GM12878 (cell line): ENCODE measurements at regions not wholly inside any gene's neighbourhood (a gene's known extent, or its start where the extent isn't known, plus 50 kb on each side); places are given as distances from the start of the nearest gene placed in this dataset.

Experiments
- ATAC-seq: fragments of 200-7000 bp; cut with Tn5 transposase; 3 replicates; pipeline ENCODE4 v1.9.1; 2020; ENCODE audit warnings: mild to moderate bottlenecking, moderate library complexity
- BruUV-seq: library from RNA; stranded (reverse); fragments of 400-500 nt; replicated peaks from 2 replicates; lab custom pipeline; 2021; lab: Mats Ljungman, UMichigan
- CTCF ChIA-PET: fragments of 300-600 bp; sonication (Branson Sonifier 250); formaldehyde crosslinking; extraction: SDS; loops from one replicate; lab custom pipeline; 2021; ENCODE audit warnings: inconsistent platforms; lab: Yijun Ruan, JAX
- POLR2A ChIA-PET: fragments of 350-600 bp; formaldehyde crosslinking; extraction: SDS; loops from one replicate; lab custom pipeline; 2021; ENCODE audit warnings: inconsistent platforms; lab: Charles Lee
- RAD21 ChIA-PET: fragments of 300-600 bp; sonication (Branson Sonifier 250); formaldehyde crosslinking; loops from one replicate; lab custom pipeline; 2023; ENCODE audit warnings: antibody characterized with exemption; ENCODE audit not compliant: unreplicated experiment; lab: Charles Lee
- SMC1A ChIA-PET: fragments of 300-600 bp; sonication (Branson Sonifier 250); formaldehyde crosslinking; loops from one replicate; lab custom pipeline; 2023; ENCODE audit not compliant: unreplicated experiment, uncharacterized antibody; lab: Charles Lee
- DNase-seq: peaks from one replicate; pipeline ENCODE4 v3.0.0-alpha.2; 2011; ENCODE audit warnings: low read depth, low spot score
- FAIRE-seq: peaks from 3 replicates; lab custom pipeline; 2011; peaks lifted over from hg19 to GRCh38; lab: Jason Lieb, UNC
- H2AFZ ChIP-seq: 2 replicates; pipeline ENCODE4 v1.6.0; 2011; ENCODE audit warnings: low read depth, low read length, control low read depth; ENCODE audit not compliant: control insufficient read depth
- H3K27ac ChIP-seq: 2 replicates; pipeline ENCODE4 v1.5.1; 2011; ENCODE audit warnings: control low read depth; ENCODE audit not compliant: control insufficient read depth, insufficient read depth
- H3K27me3 ChIP-seq, 2 experiments: replicated peaks in 1 of 2; 2 replicates each; pipeline versions ENCODE4 v1.6.0 to v1.6.1; 2011; ENCODE audit warnings: low read length in 1 of 2; ENCODE audit not compliant: control insufficient read depth in 2 of 2, insufficient read depth in 2 of 2
- H3K36me3 ChIP-seq, 2 experiments: 2 replicates each; pipeline ENCODE4 v1.5.1; 2011; ENCODE audit warnings: low read length in 1 of 2; ENCODE audit not compliant: control insufficient read depth in 2 of 2, insufficient read depth in 2 of 2
- H3K4me1 ChIP-seq: 2 replicates; pipeline ENCODE4 v1.6.1; 2011; ENCODE audit warnings: mild to moderate bottlenecking, low read length, moderate library complexity, mixed read lengths; ENCODE audit not compliant: control insufficient read depth, insufficient read depth
- H3K4me2 ChIP-seq: 2 replicates; pipeline ENCODE4 v1.6.0; 2011; ENCODE audit warnings: control low read depth; ENCODE audit not compliant: control insufficient read depth, insufficient read depth
- H3K4me3 ChIP-seq: fragments of 200-600 bp; sonication (generic); 2 replicates; pipeline ENCODE4 v1.5.1; 2016
- H3K79me2 ChIP-seq: 2 replicates; pipeline ENCODE4 v1.6.0; 2011; ENCODE audit warnings: low read length; ENCODE audit not compliant: control insufficient read depth, insufficient read depth
- H3K9ac ChIP-seq: 2 replicates; pipeline ENCODE4 v1.8.0; 2011; ENCODE audit warnings: low read length, control low read depth, mixed read lengths; ENCODE audit not compliant: control insufficient read depth, insufficient read depth
- H3K9me3 ChIP-seq: replicated peaks from 3 replicates; pipeline ENCODE4 v1.5.1; 2011; ENCODE audit warnings: mild to moderate bottlenecking, low read length; ENCODE audit not compliant: control insufficient read depth, insufficient read depth
- H4K20me1 ChIP-seq: 2 replicates; pipeline ENCODE4 v1.6.0; 2011; ENCODE audit not compliant: control insufficient read depth, insufficient read depth
- CUX1 ChIP-seq: IDR thresholded peaks from 2 replicates; pipeline ENCODE4 v1.6.1; 2012; ENCODE audit warnings: improper control_type of control experiment, low read depth, low read length; ENCODE audit not compliant: insufficient replicate concordance
- FOXK2 ChIP-seq: fragments of 450-650 bp; IDR thresholded peaks from 2 replicates; pipeline ENCODE4 v1.6.1; 2017; ENCODE audit warnings: mild to moderate bottlenecking, moderate library complexity
- NFYA ChIP-seq: IDR thresholded peaks from 2 replicates; pipeline ENCODE4 v1.6.1; 2011; ENCODE audit warnings: low read depth, mild to moderate bottlenecking, low read length, improper control_type of control experiment, borderline replicate concordance
- TCF3 ChIP-seq: IDR thresholded peaks from 2 replicates; pipeline ENCODE4 v1.6.1; 2012; ENCODE audit warnings: low read depth, mild to moderate bottlenecking, low read length, borderline replicate concordance; ENCODE audit not compliant: insufficient read depth
- ZBED1 ChIP-seq: IDR thresholded peaks from 2 replicates; pipeline ENCODE4 v1.6.1; 2016; ENCODE audit warnings: borderline replicate concordance
- ZNF207 ChIP-seq: fragments of 450-650 bp; IDR thresholded peaks from 2 replicates; pipeline ENCODE4 v1.6.1; 2014; ENCODE audit warnings: antibody characterized with exemption, mild to moderate bottlenecking, borderline replicate concordance
- WGBS: methylation state at CpG from one replicate; pipeline ENCODE4 v1.1.6; 2016; ENCODE audit warnings: low lambda C conversion rate; ENCODE audit not compliant: insufficient replicate concordance, insufficient coverage; ENCODE audit errors: missing lambda C conversion rate; 5-methylcytosine and 5-hydroxymethylcytosine counted together
- in situ Hi-C: fragments of 300-500 bp; cut with MboI; formaldehyde crosslinking; loops from 9 replicates; pipeline ENCODE4 v1.14.3; 2018; ENCODE audit warnings: mixed read lengths
- intact Hi-C: fragments of 100-400 bp; cut with micrococcal nuclease; formaldehyde crosslinking; loops from one replicate; pipeline ENCODE4 v1.14.2; 2022; ENCODE audit not compliant: unreplicated experiment
- TF ChIP-seq, protein P1 (sequence below): IDR thresholded peaks from 2 replicates; pipeline ENCODE4 v1.6.1; 2011; ENCODE audit warnings: borderline replicate concordance, low read depth, mild to moderate bottlenecking, moderate library complexity, low read length; ENCODE audit not compliant: insufficient read depth, poor library complexity, severe bottlenecking

DNA sequence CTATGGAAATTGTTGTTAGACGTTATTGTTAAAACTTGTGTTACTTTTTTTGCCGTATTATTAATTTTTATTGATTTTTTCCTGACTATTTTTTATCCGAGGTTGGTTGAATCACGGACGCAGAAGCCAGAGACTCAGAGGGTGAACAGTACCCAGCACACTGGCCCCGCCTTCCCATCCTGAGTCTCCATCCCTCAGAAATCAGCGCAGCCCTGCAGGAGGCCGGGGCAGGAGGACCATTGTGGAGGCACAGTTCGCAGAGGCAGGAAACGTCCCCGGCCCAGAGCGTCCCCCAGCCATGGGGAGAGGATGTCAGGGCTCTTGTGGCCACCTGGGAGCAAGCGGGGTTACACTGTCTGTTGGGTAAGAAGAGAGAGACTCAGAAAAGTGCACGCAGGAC is 843.0 kb downstream of the BRD1 start:
- no peak for TF ChIP-seq FOXK2
- no peak for TF ChIP-seq ZNF207
- no peaks in the 10 kb centered on the region for H3K4me1 ChIP-seq
- no peaks in the 10 kb centered on the region for H3K79me2 ChIP-seq
- SMC1A ChIA-PET: no interaction called here
- FAIRE-seq: no peak
- WGBS: 52% methylated on average over 14 of the region's 14 CpGs
- no TSS peak for BruUV-seq
- no peaks in the 10 kb centered on the region for H3K36me3 ChIP-seq
- H3K9me3 ChIP-seq: peaks cover 3% of the 10 kb centered on the region; the same call in 1 of the 3 replicates
- no peak overlapping the region for H2AFZ ChIP-seq
- intact Hi-C loops: no loop called here
- CTCF ChIA-PET: no interaction called here
- no peaks in the 10 kb centered on the region for H3K27me3 ChIP-seq
- no peak overlapping the region for H3K4me2 ChIP-seq
- no peak for DNase-seq
- RAD21 ChIA-PET: no interaction called here
- in situ Hi-C loops: no loop called here
- H3K9ac ChIP-seq: no peak overlapping the region
- POLR2A ChIA-PET: no interaction called here
- ATAC-seq: no peak
- H4K20me1 ChIP-seq: no peaks in the 10 kb centered on the region
- no peak overlapping the region for H3K4me3 ChIP-seq
- no peak overlapping the region for H3K27ac ChIP-seq

GRCh38 chr22:48982321-48982905 is 845.3 kb downstream of the BRD1 start:
- BruUV-seq: no TSS peak
- no peak for ATAC-seq
- SMC1A ChIA-PET: no interaction called here
- H4K20me1 ChIP-seq: no peaks in the 10 kb centered on the region
- DNase-seq: no peak
- in situ Hi-C loops: no loop called here
- H3K4me1 ChIP-seq: no peaks in the 10 kb centered on the region
- no peak overlapping the region for H2AFZ ChIP-seq
- POLR2A ChIA-PET: no interaction called here
- 19% methylated on average over 10 of the region's 10 CpGs for WGBS
- no peaks in the 10 kb centered on the region for H3K36me3 ChIP-seq
- peaks cover 3% of the 10 kb centered on the region; the same call in 1 of the 3 replicates for H3K9me3 ChIP-seq
- no peak overlapping the region for H3K9ac ChIP-seq
- RAD21 ChIA-PET: no interaction called here
- CTCF ChIA-PET: no interaction called here
- no peaks in the 10 kb centered on the region for H3K27me3 ChIP-seq
- intact Hi-C loops: no loop called here
- no peak for FAIRE-seq
- no peak overlapping the region for H3K27ac ChIP-seq
- H3K4me2 ChIP-seq: no peak overlapping the region
- H3K4me3 ChIP-seq: no peak overlapping the region
- no peaks in the 10 kb centered on the region for H3K79me2 ChIP-seq
- TF ChIP-seq NFYA (no peak), TCF3 (no peak), CUX1 (no peak), ZBED1 (no peak)
- TF ChIP-seq, protein P1, sequence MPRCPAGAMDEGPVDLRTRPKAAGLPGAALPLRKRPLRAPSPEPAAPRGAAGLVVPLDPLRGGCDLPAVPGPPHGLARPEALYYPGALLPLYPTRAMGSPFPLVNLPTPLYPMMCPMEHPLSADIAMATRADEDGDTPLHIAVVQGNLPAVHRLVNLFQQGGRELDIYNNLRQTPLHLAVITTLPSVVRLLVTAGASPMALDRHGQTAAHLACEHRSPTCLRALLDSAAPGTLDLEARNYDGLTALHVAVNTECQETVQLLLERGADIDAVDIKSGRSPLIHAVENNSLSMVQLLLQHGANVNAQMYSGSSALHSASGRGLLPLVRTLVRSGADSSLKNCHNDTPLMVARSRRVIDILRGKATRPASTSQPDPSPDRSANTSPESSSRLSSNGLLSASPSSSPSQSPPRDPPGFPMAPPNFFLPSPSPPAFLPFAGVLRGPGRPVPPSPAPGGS: no peak
